ENCODE measurements at regions not wholly inside any gene's neighbourhood (a gene's known extent, or its start where the extent isn't known, plus 50 kb on each side); places are given as distances from the start of the nearest gene placed in this dataset.

- Histone ChIP-seq H3K9me3 (ENCODE audit: insufficient read depth, low read depth) (no peaks in the 10 kb centered on the region), H3K79me2 (ENCODE audit: low read depth) (no peaks in the 10 kb centered on the region), H3K4me1 (replicated peaks; ENCODE audit: insufficient read depth) (peaks cover 6% of the 10 kb centered on the region; the same call in 1 of the 2 replicates), H3K4me2 (no peak overlapping the region), H3K27ac (no peak overlapping the region), H3K27me3 (ENCODE audit: insufficient read depth, low read depth) (no peaks in the 10 kb centered on the region), H4K20me1 (ENCODE audit: insufficient read depth) (no peaks in the 10 kb centered on the region), H3K4me3 (no peak overlapping the region), H3F3A (ENCODE audit: insufficient read depth, low read depth) (0 out of 2 replicates have a peak, but pooled peaks cover 3% of the 10 kb centered on the region), H2AFZ (no peak overlapping the region), H3K9me2 (ENCODE audit: insufficient read depth) (no peaks in the 10 kb centered on the region), H3K36me3 (ENCODE audit: low read depth) (no peaks in the 10 kb centered on the region)
- ChIA-PET CTCF (no interaction called here), POLR2A (ENCODE audit: unreplicated experiment) (interaction anchor here (0.7 kb wide), 1 partner anchor 835 kb away, joined by 3 read pairs; no protein-coding TSS in a partner anchor)
- intact Hi-C loops (cut with micrococcal nuclease; ENCODE audit: unreplicated experiment), result no loop called here
- TF ChIP-seq EZH2 (IDR thresholded peaks at IDR 0.05; ENCODE audit: low read depth), result no peak
- TF ChIP-seq CTCF (conservative IDR thresholded peaks at IDR 0.05), result no peak
- BruUV-seq (replicated peaks), result no TSS peak
- DNase-seq, result no peak
Measured at GRCh38 chr5:56303511-56303910, 70.4 kb upstream of the ANKRD55 start.

GRCh38 chr5:56302027-56302426 lies 68.9 kb upstream of the ANKRD55 start:
- Histone ChIP-seq H3K9me2 (ENCODE audit: insufficient read depth) (no peaks in the 10 kb centered on the region), H4K20me1 (ENCODE audit: insufficient read depth) (no peaks in the 10 kb centered on the region), H3K4me2 (no peak overlapping the region), H3K4me1 (replicated peaks; ENCODE audit: insufficient read depth) (peaks cover 6% of the 10 kb centered on the region; the same call in 1 of the 2 replicates), H2AFZ (no peak overlapping the region), H3K27ac (no peak overlapping the region), H3K27me3 (ENCODE audit: insufficient read depth, low read depth) (no peaks in the 10 kb centered on the region), H3K9me3 (ENCODE audit: insufficient read depth, low read depth) (no peaks in the 10 kb centered on the region), H3F3A (ENCODE audit: insufficient read depth, low read depth) (0 out of 2 replicates have a peak, but pooled peaks cover 3% of the 10 kb centered on the region), H3K79me2 (ENCODE audit: low read depth) (no peaks in the 10 kb centered on the region), H3K4me3 (no peak overlapping the region), H3K36me3 (ENCODE audit: low read depth) (no peaks in the 10 kb centered on the region)
- POLR2A ChIA-PET (ENCODE audit: unreplicated experiment), result no interaction called here
- CTCF ChIA-PET, result interaction anchor here (0.5 kb wide), 1 partner anchor 195 kb away, joined by 5 read pairs; no protein-coding TSS in a partner anchor
- intact Hi-C loops (cut with micrococcal nuclease; ENCODE audit: unreplicated experiment), result no loop called here
- DNase-seq, result no peak
- no TSS peak for BruUV-seq (replicated peaks)
- no peak for TF ChIP-seq EZH2 (IDR thresholded peaks at IDR 0.05; ENCODE audit: low read depth)
- TF ChIP-seq CTCF (conservative IDR thresholded peaks at IDR 0.05), result no peak

- no peak for DNase-seq
- H3K9me2 ChIP-seq (ENCODE audit: insufficient read depth), result no peaks in the 10 kb centered on the region
- ChIA-PET POLR2A (ENCODE audit: unreplicated experiment) (no interaction called here), CTCF (no interaction called here)
- no peaks in the 10 kb centered on the region for H3K27me3 ChIP-seq (ENCODE audit: insufficient read depth, low read depth)
- intact Hi-C loops (cut with micrococcal nuclease; ENCODE audit: unreplicated experiment), result no loop called here
- H3K79me2 ChIP-seq (ENCODE audit: low read depth), result no peaks in the 10 kb centered on the region
- no peak overlapping the region for H3K4me3 ChIP-seq
- H3K27ac ChIP-seq, result no peak overlapping the region
- H3K36me3 ChIP-seq (ENCODE audit: low read depth), result no peaks in the 10 kb centered on the region
- no TSS peak for BruUV-seq (replicated peaks)
- H4K20me1 ChIP-seq (ENCODE audit: insufficient read depth), result no peaks in the 10 kb centered on the region
- no peaks in the 10 kb centered on the region for H3K9me3 ChIP-seq (ENCODE audit: insufficient read depth, low read depth)
- no peak overlapping the region for H2AFZ ChIP-seq
- no peak overlapping the region for H3K4me2 ChIP-seq
- H3F3A ChIP-seq (ENCODE audit: insufficient read depth, low read depth), result 0 out of 2 replicates have a peak, but pooled peaks cover 3% of the 10 kb centered on the region
- H3K4me1 ChIP-seq (replicated peaks; ENCODE audit: insufficient read depth), result peaks cover 6% of the 10 kb centered on the region; the same call in 1 of the 2 replicates
- TF ChIP-seq EZH2 (IDR thresholded peaks at IDR 0.05; ENCODE audit: low read depth) (no peak), CTCF (conservative IDR thresholded peaks at IDR 0.05) (no peak)
Measured at GRCh38 chr5:56301069-56301468, 67.9 kb upstream of the ANKRD55 start.

All from PC-9 (cell line).